DMS 273 (cell line): ENCODE measurements at regions not wholly inside any gene's neighbourhood (a gene's known extent, or its start where the extent isn't known, plus 50 kb on each side); places are given as distances from the start of the nearest gene placed in this dataset.

Source experiments
- DNase-seq: peaks from one replicate; lab custom pipeline; 2025; ENCODE audit not compliant: unreplicated experiment; lab: John Stamatoyannopoulos, UW

DNA sequence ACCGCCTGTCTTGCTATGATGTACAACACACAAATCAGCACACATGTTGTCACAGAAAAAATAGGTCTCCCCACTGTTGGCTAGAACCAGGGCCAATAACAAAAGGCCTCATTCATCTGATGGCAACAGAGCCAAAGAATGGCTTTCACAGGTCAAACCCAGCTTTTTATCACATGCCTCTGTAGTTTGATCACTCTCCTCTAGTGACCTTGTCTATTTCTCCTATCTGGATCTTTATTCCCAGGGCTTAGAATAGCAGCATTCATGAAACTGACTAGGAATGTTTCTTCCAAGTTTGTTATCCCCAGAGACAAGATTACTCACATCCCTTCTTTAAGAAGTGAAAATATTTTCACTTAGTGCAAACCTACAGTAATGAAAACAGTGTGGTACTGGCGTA is 285.8 kb upstream of the GYPC start:
- DNase-seq = no peak

DNA sequence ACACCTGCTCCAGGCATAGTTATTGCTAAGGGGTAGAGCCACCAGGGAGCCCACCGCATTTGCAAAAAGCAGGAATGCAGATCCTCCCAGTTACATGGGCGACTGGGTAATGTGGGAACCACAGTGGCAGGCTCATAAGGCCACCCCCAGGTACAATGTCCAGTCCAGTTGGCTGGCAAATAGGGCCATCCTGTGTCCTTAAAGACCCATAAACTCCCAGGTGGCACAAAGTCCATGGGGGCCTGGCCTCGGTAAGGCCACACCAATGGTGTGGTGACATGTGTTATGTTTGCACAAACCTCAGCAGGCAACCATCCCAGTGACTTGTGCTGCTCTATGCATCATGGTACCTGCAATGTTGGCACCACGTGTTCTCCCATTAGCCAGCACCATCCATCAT is 283.6 kb upstream of the GYPC start:
- DNase-seq = no peak

DNA sequence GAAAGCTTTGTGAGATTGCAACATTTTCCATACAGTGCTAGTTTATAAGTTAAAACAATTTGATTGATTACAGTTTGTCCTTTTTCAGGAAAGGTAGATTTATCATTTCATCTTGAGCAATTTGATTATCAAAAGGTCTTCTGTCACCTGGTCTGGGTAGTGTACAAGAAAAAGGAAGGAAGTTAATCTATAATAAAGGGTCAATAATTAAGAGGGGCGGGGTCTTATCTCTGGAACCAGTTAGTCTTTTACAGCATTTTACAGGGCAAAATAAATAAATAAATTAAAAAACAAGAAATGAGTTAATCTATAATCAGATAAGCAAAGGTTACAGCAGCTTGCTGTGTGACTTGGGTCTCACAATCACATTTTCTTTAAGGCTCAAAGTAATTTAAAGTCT is 277.8 kb upstream of the GYPC start:
- no peak for DNase-seq

DNA sequence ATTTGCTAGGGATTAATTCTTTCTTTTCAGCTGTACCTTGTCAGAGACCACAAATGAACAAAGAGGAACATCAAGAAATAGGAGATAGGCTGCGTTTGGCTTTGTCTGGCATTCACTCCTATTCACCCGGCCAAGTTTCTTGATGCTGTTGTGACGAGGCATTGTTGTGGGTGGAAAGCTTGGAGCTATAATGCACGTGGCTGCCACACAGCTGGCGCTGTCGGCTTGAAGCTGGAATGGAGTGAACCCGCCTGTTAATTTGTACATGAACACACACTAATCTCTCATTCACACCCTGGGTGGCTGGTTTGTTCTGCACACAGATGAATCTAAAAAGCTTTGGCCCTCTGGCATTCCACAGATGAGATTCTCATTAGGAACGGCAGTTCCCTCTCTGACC is 274.9 kb upstream of the GYPC start:
- DNase-seq = no peak

DNA sequence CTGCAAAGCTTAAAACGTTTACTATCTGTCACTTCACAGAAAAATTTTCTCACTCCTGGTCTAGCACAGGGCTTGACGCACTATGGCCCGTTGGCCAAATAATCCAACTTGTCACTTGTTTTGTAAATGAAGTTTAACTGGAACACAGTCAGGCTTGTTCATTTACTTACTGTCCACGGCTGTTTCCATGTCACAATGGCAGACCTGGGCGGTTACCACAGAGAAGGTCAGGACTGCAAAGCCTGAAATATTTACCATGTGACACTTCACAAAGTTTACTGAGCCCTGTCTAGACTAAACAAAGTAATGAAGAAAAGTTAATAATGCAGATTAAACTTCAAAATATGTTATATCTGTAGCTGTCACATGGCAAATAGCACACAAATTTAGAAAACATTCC is 273.0 kb upstream of the GYPC start:
- no peak for DNase-seq

DNA sequence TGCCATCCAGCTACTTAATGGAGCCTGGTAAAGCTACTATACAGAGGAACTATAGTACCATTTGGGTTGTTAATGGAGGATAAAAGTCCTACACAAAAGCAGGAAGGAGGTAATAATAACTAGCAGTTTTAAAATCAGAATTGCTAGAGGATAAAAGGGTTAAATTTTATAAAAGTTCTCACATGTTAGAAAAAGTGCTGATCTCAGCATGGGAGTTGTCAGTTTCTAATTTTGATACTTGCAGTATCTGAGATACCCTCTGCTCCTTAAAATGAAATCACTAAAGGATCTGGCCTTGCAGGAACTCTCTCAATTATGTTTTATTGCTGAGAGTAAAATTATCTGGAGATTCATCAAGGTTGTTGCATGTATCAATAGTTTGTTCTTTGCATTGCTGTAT is 272.2 kb upstream of the GYPC start:
- no peak for DNase-seq

DNA sequence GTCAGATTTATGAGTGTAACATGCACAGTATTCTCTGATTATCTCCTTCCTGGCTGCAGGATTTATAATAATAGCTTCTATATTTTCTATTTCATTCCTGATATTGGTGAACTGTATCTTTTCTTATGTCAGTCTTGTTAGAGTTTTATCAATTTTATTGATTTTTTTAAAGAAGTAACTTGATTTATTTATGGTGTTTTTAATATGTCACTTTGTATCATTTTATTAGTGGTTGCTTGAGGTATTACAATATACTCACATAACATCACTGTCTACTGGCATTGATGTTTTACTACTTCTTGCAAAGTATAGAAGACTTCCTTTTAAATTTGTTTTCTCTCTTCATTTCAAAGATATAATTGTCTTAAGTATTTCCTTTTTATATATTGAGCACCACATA is 270.5 kb upstream of the GYPC start:
- no peak for DNase-seq

DNA sequence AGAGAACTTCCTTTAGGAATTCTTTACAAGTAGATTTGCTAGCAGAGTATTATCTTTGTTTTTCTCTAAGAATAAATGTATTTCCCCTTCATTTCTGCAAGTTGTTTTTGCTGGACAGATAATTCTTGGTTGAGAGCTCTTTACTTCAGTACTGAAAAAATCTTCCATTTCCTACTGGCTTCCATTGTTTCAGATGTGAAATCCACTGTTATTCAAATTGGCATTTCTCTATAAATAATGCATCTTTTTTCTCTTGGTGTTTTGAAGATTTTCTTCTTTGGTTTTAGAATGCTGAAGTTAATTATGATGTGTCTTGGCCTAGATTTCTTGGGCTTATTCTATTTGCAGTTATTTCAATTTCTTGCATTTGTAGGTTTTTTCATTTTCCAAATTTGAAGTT is 270.0 kb upstream of the GYPC start:
- DNase-seq = no peak

DNA sequence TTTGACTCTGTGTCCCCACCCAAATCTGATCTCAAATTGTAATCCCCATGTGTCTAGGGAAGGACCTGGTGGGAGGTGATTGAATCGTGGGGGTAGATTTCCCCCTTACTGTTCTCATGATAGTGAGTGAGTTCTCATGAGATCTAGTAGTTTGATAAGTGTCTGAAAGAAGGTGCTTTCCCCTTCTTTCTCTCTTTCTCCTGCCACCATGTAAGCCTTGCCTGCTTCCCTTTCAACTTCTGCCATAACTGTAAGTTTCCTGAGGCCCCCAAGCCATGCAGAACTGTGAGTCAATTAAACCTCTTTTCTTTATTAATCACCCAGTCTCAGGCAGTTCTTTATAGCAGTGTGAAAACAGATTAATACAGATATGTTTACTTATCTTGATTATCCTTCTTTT is 266.5 kb upstream of the GYPC start:
- DNase-seq = no peak

DNA sequence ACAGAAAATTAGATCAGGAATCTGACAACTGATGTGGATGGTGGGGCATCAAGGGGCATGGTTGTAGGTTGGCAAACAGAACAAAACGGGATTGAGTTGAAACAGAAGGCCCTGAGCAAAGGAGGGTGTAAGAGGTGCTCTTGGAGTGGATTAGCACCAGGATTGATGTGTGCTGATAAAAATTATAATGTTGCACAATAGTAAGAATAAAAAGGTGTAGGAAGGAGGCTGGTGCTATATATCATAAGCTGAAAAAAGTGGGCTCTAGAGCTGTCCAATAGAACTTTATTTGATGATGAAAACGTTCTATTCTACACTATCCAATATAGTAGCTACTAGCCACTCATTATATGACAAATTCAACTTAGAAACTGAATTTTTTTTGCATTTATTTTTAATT is 263.1 kb upstream of the GYPC start:
- no peak for DNase-seq

DNA sequence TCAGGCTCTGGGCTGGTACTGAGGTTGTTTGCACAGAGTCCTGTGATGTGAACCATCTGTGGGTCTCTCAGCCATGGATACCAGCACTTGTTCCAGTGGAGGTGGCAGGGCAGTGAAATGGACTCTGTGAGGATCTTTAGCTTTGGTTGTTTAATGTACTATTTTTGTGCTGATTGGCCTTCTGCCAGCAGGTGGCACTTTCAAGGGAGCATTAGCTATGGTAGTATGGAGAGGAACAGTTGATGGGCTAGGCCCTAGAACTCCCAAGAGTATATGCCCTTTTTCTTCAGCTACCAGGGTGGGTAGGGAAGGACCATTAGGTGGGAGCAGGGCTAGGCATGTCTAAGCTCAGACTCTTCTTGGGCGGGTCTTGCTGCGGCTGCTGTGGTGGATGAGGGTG is 257.0 kb upstream of the GYPC start:
- no peak for DNase-seq

DNA sequence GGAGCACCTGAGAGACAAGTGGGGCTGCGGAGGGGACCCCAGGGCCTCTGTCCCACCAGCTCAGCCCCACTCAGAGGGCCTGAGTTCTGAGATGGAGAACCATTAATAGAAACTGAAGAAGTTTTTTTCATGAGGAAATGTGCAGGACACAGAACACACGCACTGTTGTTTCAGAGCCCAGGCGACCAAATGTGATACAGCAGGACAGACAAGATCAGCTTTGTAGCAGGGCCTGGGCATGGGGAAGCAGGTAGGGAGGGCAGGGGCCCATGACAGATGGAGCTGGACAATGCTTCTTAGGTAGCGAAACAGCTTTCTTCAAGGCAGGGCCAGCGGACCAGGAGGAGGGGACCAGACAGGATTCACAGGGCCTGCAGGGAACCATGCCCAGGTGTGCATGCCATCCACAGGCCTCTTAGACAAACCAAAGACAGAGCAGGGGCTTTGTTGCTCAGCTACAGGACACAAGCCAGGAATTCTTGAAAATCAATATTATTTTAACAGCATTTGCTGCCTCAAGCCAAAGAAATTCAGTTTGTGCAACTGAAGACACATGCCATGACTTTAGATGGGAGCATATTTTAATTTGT is 252.8 kb upstream of the GYPC start:
- no peak for DNase-seq

DNA sequence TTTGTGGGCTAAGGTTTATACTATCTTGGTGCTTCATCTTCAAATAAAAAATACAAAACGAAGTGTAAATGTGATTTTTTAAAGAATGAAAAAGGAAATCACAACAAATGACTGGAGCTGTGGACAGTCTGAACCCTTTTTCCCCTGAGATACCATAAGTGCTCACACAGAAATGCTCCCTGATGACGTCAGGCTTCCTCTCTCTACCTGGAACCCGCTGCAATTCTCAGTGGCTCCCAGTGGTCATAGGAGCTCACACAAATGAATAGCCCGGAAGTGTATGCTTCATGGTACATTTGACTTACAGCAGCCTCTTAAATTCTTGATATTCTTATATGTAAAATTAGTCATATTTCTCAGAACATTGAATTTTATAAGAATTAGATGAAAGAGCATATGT is 249.7 kb upstream of the GYPC start:
- no peak for DNase-seq

DNA sequence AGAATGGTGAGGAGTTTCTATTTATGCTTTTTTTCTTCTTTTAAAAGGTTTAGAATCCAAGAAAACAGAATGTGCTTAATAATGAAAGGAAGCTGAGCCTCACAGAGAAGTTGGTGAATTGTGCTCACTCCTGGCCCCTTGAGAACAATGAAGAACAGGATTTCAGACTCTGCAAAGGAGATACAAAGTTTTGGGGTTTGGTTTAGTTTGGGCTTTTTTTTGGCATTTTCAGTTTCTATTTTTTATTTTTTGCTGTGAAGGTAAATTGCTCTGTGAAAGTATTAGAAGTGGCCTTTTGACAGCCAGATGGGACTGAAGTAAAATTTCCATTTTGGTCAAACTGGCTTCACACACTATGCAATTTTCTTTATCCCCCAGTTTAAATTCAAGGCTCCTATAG is 247.3 kb upstream of the GYPC start:
- DNase-seq = no peak

DNA sequence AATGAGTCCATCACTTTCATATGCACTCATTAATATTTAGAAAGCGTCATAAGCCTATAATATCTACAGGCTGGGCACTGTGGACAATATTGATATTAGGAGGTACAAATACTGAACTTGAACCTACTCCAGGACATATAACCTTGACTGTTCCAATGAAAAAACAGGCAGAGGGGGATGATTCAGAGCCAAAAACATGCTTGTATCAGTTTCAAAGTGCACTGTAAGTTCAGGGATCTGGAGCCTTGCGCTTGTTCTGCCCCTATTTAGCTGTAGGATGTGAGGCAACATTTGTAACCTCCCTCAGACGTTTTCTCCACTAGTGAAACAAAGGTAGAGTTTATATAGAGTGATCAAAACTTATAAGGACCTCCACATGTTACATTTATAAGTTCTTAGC is 246.1 kb upstream of the GYPC start:
- DNase-seq = no peak

DNA sequence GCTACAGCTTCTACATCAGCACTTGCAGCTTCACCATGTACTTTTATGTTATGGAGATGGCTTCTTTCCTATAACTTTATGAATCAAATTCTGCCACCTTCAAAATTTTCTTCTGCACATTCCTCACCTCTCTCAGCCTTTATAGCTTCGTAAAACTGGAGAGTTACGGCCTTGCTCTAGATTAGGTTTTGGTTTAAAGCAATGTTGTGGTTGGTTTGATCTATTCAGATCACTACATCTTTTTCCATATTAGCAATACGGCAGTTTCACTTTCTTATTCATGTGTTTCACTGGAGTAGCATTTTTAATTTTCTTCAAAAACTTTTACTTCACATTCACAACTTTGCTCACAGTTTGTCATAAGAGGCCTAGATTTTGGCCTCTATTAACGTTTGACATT is 242.9 kb upstream of the GYPC start:
- no peak for DNase-seq

DNA sequence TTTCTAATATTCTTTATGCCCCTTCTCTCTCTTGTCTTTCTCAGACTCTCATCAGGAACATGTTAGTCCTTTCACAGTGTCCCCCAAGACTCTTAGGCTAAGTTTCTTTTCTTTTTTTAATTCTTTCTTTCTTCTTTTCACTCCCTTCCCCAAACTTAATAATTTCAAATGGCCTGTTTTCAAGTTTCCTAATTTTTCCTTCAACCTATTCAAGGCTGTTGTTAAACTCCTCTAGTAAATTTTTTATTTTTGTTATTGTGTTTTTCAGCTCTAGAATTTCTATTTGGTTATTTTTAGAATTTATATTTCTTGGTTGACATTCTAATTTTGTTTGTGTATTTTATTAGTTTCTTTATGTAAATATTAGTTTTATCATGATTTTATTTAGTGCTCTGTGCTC is 236.6 kb upstream of the GYPC start:
- DNase-seq = no peak

DNA sequence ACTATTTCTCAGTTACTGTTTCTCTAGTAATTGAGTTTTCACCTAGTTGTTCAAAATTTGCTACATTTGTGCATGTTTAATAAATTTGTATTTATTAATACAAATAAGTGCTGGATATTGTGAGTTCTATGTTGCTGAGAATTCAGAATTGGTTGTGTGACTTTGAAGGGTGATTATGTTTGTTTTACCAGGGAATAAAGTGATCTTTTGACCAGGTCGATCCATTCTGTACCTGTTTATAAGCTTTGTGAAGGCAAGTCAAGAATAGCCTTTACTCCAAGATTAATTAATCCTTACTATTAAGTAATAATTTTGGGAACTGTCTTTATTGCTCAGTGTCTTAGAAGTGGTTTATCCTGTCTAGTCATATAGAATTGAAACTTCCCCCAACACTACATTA is 230.0 kb upstream of the GYPC start:
- DNase-seq = no peak

DNA sequence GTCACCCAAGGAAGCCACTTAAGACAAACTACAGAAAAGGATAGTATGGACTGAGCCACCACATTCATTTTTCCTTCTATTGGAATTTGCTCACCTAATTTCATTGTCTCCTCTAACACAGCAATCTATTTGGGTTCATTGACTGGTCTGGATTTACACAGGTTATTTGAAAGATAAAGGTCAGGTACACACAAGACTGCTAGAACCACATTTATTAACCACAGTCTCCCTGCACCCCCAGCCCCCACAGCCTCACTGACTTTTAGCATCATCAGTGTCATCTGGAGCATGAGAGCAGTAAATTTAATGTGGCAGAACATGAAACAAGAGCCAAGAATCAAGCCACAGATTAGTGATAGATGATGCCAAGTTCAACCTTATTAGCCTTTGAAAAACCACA is 226.9 kb upstream of the GYPC start:
- DNase-seq = no peak

DNA sequence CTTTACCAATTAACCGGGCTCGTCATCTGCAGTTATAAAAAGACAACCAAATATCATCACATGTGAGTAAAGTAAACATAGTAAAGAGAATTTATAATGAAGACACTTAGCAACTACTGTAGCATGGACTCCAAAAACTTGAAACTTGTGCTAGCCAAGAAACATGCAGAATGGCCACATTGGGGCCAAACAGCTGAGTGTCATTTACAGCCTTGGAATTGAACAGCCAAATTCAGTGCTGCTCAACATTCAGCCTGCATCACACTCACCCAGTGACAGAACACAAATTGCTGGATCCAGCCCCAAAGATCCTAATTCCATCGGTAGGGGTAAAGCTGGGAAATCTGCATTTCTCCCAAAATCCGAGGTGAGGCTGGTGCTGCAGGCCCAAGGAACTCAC is 224.8 kb upstream of the GYPC start:
- no peak for DNase-seq

DNA sequence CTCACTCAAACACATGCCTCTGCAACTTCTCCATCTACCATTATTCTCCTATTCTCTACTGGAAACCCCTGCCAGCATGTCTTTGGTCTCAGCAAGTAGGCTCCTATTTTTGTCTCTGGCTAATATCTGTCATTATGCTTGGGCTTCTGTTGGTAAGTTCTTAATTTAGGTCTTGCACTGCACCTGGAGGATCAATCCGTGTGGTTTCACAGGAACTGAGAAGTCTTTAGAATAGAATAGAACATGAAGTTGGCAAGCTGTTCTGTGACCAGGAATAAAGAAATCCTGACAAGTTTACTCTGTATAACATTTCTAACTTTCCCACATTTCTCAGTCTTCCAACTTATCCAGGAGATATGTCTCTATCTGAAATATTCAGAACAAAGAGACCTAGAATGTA is 219.5 kb upstream of the GYPC start:
- no peak for DNase-seq

DNA sequence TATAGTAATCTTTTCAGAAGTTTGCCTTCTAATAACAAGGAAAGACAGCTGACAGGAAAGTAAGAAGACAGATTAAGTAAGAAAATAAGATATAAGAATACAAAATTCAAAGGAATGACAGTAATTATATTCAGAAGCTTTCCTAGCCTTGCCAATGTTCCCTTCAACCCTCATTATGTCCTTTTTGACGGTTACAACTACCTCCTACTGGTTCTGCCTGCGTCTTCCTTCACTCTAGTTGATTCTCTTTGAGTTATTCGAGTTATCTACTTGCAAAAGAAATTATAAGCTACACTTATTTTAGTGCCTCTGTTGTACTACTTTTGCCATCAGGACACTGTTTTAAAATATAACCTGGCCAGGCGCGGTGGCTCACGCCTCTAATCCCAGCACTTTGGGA is 218.9 kb upstream of the GYPC start:
- no peak for DNase-seq

DNA sequence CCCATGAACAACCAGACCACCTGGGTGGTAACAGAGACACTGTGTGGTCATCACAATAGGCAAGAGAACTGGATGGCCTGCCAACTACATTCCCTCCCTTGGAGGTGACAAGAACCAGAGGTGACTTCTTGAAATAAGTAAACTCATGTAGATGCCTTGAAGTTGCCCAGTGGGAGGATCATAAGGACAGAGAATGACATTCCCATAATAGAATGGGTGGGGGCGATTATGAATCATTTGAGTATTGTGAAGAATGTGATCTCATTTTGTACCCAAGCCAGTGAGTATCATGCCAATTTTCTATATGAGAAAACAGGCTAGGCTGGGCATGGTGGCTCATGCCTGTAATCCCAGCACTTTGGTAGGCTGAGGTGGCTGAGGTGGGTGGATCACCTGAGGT is 211.4 kb upstream of the GYPC start:
- no peak for DNase-seq

DNA sequence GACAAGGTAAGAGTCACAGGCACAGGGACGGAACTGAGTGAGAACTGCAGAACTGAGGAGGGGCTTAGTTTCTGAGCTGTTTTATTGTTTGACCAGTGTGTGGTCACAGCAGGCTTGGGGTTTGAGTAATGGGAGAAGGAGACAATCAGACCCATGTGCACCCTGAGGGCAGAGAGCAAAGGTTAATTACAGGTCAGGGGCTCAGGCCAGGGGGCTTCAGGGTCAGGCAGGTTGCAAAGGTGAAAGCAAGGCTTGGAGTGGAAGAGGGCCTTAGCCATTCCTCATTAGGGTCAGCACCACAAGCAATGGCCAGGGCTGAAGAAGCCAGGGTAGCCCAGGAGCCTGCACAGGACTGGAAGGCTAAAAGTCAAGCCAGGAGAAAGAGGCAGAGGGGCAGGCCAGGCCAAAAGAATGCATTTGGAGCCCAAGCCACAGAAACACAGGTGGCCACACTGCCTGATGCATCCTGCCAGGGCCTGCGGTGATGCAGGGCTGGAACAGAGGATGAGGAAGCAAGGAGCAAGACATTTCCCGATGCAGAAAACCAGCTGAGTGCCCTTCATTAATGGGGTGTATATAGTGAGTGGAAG is 209.8 kb upstream of the GYPC start:
- DNase-seq = no peak
